ENCODE measurements at regions not wholly inside any gene's neighbourhood (a gene's known extent, or its start where the extent isn't known, plus 50 kb on each side); places are given as distances from the start of the nearest gene placed in this dataset.
A peak's percentile ranks its signal among the peaks of the same experiment; 100 is the strongest.
"Not testable (repeated sequence)": the region's sequence is repeated elsewhere in the genome, so short reads cannot be mapped to it uniquely, and the experiment has no call there.

GRCh38 chrX:27156921-27157320 lies 306.2 kb downstream of the PPP4R3C start:
- DNase-seq (ENCODE audit: low read depth) = not testable (repeated sequence)

- DNase-seq (ENCODE audit: low read depth) = no peak
Measured at GRCh38 chrX:27136325-27136724, 326.8 kb downstream of the PPP4R3C start.

GRCh38 chrX:27132862-27133261 lies 330.3 kb downstream of the PPP4R3C start:
- no peak for DNase-seq (ENCODE audit: low read depth)

GRCh38 chrX:27087176-27087575 lies 376.0 kb downstream of the PPP4R3C start:
- DNase-seq (ENCODE audit: low read depth) = not testable (repeated sequence)

GRCh38 chrX:27086237-27086636 lies 376.9 kb downstream of the PPP4R3C start:
- DNase-seq (ENCODE audit: low read depth) = no peak

- DNase-seq (ENCODE audit: low read depth) = no peak
Measured at GRCh38 chrX:27085346-27085745, 377.8 kb downstream of the PPP4R3C start.

GRCh38 chrX:27078371-27078770 lies 384.8 kb downstream of the PPP4R3C start:
- no peak for DNase-seq (ENCODE audit: low read depth)

- no peak for DNase-seq (ENCODE audit: low read depth)
Measured at GRCh38 chrX:27057883-27058282, 405.3 kb downstream of the PPP4R3C start.

- DNase-seq (ENCODE audit: low read depth) = no peak
Measured at GRCh38 chrX:27039332-27039731, 423.8 kb downstream of the PPP4R3C start.

- DNase-seq (ENCODE audit: low read depth) = no peak
Measured at GRCh38 chrX:27008486-27008885, 454.7 kb downstream of the PPP4R3C start.

- no peak for DNase-seq (ENCODE audit: low read depth)
Measured at GRCh38 chrX:26999634-27000033, 463.5 kb downstream of the PPP4R3C start.

GRCh38 chrX:26958261-26958660 lies 504.9 kb downstream of the PPP4R3C start:
- no peak for DNase-seq (ENCODE audit: low read depth)

GRCh38 chrX:26954029-26954428 lies 509.1 kb downstream of the PPP4R3C start:
- DNase-seq (ENCODE audit: low read depth) = no peak

- DNase-seq (ENCODE audit: low read depth) = no peak
Measured at GRCh38 chrX:26952213-26952612, 510.9 kb downstream of the PPP4R3C start.

GRCh38 chrX:26927419-26927818 lies 535.7 kb downstream of the PPP4R3C start:
- DNase-seq (ENCODE audit: low read depth) = no peak

- DNase-seq (ENCODE audit: low read depth) = no peak
Measured at GRCh38 chrX:26925088-26925487, 538.1 kb downstream of the PPP4R3C start.

GRCh38 chrX:26922278-26922677 lies 540.9 kb downstream of the PPP4R3C start:
- DNase-seq (ENCODE audit: low read depth) = peak; percentile 26

- no peak for DNase-seq (ENCODE audit: low read depth)
Measured at GRCh38 chrX:26918631-26919030, 544.5 kb downstream of the PPP4R3C start.

GRCh38 chrX:26916991-26917390 lies 546.1 kb downstream of the PPP4R3C start:
- DNase-seq (ENCODE audit: low read depth) = no peak

GRCh38 chrX:26915064-26915463 lies 548.1 kb downstream of the PPP4R3C start:
- no peak for DNase-seq (ENCODE audit: low read depth)

- DNase-seq (ENCODE audit: low read depth) = no peak
Measured at GRCh38 chrX:26914232-26914631, 548.9 kb downstream of the PPP4R3C start.

GRCh38 chrX:26911785-26912184 lies 551.4 kb downstream of the PPP4R3C start:
- DNase-seq (ENCODE audit: low read depth) = not testable (repeated sequence)

- DNase-seq (ENCODE audit: low read depth) = no peak
Measured at GRCh38 chrX:26909728-26910127, 553.4 kb downstream of the PPP4R3C start.

- DNase-seq (ENCODE audit: low read depth) = no peak
Measured at GRCh38 chrX:26908218-26908617, 554.9 kb downstream of the PPP4R3C start.

- no peak for DNase-seq (ENCODE audit: low read depth)
Measured at GRCh38 chrX:26889574-26889973, 573.6 kb downstream of the PPP4R3C start.
